Limb (tissue), 2 donors: ENCODE measurements at regions not wholly inside any gene's neighbourhood (a gene's known extent, or its start where the extent isn't known, plus 50 kb on each side); places are given as distances from the start of the nearest gene placed in this dataset.
"Not testable (repeated sequence)": the region's sequence is repeated elsewhere in the genome, so short reads cannot be mapped to it uniquely, and the experiment has no call there.

Experiments
- DNase-seq, 2 donors: peaks; one replicate each; pipeline ENCODE4 v3.0.0-alpha.2; 2016; ENCODE audit errors: extremely low spot score in 2 of 2

GRCh38 chr5:1637639-1638481, 114.1 kb upstream of the LPCAT1 start:
- no peak for DNase-seq

GRCh38 chr5:1636981-1637638, 113.3 kb upstream of the LPCAT1 start:
- DNase-seq = no peak

GRCh38 chr5:1636208-1636770, 112.5 kb upstream of the LPCAT1 start:
- DNase-seq = not testable (repeated sequence)

- not testable (repeated sequence) for DNase-seq
Measured at GRCh38 chr5:1635477-1635876, 111.7 kb upstream of the LPCAT1 start.

DNA sequence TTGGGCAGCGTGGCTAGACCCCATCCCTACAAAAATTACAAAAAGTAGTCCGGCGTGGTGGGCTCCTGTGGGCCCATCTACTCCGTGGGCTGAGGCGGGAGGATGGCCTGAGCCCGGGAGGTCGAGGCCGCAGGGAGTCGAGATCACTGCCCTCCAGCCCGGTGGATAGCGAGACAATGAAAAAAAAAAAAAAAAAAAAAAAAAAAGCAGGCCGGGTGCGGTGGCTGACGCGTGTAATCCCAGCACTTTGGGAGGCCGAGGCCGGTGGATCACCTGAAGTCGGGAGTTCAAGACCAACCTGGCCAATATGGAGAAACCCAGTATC, 110.5 kb upstream of the LPCAT1 start:
- DNase-seq = no peak

DNA sequence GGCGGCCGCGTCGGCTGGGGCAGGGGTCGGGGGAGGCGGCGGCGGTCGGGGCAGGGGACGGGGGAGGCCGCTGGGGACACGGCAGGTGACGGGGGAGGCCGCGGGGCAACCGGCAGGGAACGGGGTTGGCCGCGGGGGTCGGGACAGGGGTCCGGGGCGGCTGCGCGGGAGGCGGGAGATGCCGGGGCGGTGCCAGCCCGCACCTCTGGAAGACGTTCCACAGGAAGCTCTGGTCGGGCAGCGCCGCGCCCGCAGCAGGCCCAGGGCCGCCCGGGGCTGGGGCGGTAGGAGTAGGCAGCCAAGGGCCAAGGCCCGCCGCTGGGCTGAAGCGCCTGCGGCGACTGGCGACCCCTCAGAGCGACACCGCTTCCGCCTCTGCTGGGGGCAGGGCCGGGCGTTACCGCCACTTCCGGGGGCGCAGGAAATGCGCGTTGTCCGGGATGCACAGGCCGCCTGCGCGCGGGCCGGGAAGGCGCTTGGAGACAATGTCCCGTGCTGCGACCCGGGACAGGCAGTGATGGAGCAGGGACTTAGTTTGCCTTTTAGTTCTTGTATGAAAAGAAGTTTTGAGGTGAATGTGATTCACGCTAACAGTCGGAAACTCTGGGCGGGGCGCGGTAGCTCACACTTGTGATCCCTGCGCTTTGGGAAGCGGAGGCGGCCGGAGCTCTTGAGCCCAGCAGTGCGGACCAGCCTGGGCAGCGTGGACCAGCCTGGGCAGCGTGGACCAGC, 110.0 kb upstream of the LPCAT1 start:
- DNase-seq = peak; percentile 75 to 90

DNA sequence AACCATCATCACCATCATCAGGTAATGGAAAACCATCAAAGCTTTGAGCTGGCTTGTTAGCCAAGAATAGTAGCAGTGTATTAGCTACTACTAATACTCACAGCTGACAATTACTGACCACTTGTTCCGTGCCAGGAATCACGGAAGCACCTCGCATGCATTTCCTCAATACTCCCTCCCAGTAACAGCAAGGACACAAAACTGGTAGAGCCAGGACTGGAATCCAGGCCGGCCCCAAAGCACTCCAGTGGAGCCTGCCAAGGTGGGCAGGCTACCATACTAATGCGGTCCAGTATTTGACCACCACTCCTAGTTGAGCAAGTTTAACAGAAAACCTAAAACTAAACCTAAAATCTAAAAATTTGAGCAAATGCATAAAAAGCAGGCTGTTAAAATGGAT, 107.2 kb upstream of the LPCAT1 start:
- not testable (repeated sequence) for DNase-seq

DNA sequence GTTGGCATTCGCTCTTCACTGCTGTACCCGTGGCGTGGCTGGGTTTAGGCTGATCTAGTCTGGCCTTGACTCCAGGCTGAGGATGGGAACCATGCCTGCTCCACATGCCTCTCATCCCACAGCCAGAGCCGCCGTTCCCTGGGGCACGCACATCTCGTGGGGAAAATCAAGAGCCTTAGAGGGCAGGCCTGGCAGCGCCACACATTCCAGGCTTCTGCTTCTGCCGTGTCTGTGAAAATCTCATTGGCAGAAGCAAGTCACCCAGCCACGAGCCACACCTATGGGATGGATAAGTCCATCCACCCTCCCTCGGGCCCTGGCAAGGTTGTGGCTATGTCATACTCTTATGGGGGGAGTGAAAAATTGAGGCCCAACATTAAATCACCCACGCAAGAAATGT, 102.6 kb upstream of the LPCAT1 start:
- not testable (repeated sequence) for DNase-seq

DNA sequence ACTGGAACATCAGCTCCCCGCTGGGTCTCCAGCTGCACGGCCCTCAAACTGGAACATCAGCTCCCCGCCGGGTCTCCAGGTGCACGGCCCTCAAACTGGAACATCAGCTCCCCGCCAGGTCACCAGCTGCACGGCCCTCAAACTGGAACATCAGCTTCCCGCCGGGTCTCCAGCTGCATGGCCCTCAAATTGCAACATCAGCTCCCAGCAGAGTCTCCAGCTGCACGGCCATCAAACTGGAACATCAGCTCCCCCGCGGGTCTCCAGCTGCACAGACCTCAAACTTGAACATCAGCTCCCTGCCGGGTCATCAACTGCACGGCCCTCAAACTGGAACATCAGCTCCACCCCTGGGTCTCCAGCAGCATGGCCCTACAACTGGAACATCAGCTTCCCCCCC, 95.8 kb upstream of the LPCAT1 start:
- DNase-seq = not testable (repeated sequence)

- DNase-seq = not testable (repeated sequence)
Measured at GRCh38 chr5:1618296-1618865, 94.6 kb upstream of the LPCAT1 start.

GRCh38 chr5:1617236-1617755, 93.5 kb upstream of the LPCAT1 start:
- not testable (repeated sequence) for DNase-seq

DNA sequence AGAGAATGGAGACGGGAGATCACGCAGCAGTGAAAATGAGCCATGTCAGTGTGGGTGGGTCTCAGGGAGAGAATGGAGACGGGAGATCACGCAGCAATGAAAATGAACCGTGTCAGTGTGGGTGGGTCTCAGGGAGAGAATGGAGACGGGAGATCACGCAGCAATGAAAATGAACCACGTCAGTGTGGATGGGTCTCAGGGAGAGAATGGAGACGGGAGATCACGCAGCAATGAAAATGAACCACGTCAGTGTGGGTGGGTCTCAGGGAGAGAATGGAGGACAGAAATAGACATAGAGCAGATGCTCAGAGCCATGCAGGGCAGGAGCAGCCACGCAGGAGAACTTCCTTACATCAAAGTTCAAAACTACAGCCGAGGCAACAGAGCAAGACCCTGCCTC, 89.8 kb upstream of the LPCAT1 start:
- DNase-seq = not testable (repeated sequence)

GRCh38 chr5:1610526-1610925, 86.8 kb upstream of the LPCAT1 start:
- not testable (repeated sequence) for DNase-seq

DNA sequence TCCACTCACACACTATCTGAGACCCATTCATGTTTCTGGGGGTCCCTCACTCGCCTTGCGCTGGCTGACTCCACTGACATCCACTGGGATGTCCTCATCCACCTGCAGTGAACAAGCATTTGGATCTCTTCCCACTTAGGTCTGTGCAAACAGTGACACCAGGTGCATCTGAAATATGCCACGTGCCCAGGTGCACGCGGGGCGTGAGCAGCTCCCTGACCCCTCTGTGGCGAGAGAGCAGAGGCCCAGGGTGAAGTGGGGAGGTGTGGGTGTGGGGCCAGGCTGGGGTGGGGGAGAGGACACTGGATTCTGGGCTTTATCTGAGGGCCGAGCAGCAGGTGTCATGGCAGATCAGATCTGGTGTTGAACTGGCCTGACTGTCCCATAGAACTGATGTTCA, 85.4 kb upstream of the LPCAT1 start:
- DNase-seq = not testable (repeated sequence)

- not testable (repeated sequence) for DNase-seq
Measured at GRCh38 chr5:1608336-1608735, 84.6 kb upstream of the LPCAT1 start.

- DNase-seq = not testable (repeated sequence)
Measured at GRCh38 chr5:1606951-1607350, 83.2 kb upstream of the LPCAT1 start.

GRCh38 chr5:1603916-1604315, 80.2 kb upstream of the LPCAT1 start:
- not testable (repeated sequence) for DNase-seq

- DNase-seq = not testable (repeated sequence)
Measured at GRCh38 chr5:1601565-1601964, 77.8 kb upstream of the LPCAT1 start.

DNA sequence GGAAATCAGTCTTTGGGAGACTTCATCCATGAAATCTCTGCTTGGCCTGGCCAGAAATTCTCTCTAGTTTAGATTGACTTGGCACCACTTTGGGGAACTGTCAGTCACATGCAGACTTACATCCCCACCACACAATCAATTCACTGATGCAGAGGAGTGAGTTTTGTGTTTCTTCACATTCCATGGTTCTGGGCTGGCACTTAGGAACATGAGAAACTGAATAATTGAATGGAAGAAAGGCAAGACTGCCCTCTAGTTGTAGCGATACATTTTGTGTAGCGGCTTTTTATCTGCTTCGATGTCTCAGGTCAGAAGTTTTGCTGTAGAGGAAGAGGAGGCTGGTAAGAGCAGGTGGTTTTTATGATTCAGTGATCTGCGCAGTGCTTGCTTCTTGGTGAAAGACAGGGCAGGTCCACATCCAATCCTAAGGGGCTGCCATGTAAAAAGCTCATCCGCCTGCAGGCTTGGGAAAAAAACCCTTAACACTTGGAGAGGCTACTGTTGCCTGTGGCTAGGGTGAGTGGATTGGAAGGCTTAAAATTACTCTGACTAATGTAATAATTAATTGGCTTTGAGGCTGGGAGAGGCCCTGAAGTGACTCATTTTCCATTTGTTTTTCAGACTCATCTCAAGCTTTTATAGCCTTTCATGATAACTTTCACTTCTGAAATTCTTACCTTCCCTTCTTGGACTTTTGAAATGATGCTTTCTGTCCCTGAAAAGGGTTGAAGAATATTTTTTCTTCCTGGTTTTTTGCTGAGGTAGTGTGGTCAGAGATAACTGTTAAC, 75.4 kb upstream of the LPCAT1 start:
- peak in 1 of 2 donors; percentile 4 for DNase-seq

DNA sequence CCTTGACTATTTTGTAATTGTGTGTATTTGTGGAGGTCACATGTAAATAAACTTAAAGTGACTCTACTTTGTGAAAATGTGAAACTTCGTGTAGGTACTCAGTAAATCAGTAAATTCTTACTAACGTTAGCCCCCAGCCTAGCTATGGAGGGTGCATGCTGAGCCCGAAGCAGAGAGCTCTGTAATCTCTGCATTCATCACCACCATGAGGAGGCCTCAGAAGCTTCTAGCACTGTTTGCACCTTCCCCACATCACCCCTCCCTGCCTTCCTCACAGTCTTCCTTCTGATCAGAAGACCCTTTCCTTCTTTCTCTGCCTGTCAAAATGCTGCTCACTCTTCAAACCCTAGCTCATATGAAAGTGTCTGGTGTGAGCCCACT, 73.3 kb upstream of the LPCAT1 start:
- DNase-seq = not testable (repeated sequence)
